Dermis microvascular lymphatic vessel endothelial cell (primary cell): ENCODE measurements at regions not wholly inside any gene's neighbourhood (a gene's known extent, or its start where the extent isn't known, plus 50 kb on each side); places are given as distances from the start of the nearest gene placed in this dataset.

ENCODE experiments used
- DNase-seq, 2 donors: peaks; one replicate each; pipeline versions ENCODE4 v3.0.0 to v3.0.0-alpha.2; 2010; ENCODE audit warnings: low read depth in 2 of 2

DNA sequence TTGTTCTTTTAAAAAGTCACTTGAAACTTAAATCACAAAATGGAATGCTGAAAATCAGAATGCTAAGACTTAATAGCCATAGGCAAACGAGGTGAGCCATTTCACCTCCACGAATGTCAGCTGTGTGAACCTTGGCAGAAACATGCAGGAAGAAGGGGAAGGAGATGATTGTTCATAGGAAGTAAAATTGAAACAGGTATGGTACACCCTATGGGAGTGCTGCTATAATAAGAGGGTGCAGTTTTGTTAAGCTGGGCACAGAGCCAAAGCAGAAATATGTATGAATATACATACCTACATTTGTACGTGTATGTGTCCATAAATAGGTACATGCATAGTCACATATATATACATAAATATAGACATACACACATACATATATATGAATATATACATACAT is 51.0 kb upstream of the SPINK5 start:
- DNase-seq: peak in 1 of 2 donors; percentile 3

DNA sequence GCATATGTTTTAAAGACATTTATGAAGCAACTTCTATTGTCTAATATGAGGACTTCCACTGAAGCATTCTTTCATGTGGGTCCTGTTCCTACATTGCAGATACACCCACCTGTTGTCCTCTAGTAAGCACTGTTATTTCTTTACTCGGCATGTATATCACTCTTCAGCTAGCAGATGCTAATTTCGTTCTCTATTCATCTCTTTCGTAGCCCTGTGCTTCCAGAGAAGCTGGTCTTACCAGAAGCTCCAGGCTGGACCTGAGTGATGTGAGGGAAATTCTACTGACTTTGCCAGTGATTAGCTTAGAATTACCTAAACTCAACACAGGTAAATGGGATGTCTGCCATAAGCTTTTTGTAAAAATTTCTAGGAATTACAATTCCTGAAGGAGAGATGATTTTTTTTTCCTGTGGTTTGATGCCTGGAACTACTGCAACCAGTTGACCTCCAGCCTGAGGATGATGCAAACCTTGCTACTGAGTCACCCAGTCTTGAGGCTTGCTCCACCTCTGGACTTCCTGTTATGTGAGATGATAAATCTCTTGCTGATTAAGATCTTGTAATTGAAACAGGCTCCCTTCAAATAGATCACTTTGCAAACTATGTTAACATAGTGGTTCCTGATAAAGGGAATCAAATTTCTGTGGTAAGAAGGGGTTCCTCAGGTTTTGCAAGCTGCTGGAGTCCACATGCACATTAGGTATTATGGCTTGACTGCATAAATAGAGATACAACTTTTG is 52.2 kb upstream of the SPINK5 start:
- peak in 1 of 2 donors; percentile 53 for DNase-seq

DNA sequence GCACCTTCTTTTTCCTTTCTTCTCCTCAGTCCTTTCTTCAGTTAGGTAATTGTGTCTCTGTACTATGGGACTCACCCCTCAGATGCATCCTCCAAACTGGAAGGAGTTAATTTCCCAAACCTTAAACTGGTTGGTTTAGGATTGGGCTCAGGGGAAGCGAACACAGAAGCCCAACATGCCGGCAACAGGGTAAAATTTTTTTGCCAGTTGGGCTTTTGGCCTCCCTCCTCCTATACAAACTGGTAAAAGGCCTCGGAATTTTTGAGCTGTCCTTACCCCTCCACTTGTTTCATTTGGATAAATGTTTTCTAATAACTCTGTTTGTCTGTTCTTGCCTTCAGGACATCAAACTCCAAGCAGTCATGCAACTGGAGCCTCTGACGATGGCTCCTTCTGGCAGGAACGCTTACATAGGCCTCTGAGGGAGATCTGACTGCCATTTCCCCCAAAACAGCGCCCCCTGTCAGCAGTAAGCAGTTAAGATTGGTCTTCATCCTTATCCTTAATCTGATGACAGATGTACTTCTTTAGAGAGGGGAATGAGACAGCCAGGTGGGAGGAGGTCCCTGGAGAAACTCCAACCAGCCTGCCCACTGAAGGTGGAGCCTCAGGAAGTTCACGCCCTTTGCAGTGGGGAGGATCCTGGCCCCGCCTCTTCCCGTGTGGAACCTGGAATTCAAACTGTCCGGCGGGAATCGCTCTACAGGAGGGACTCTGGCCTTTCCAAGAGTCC is 57.8 kb upstream of the SPINK5 start:
- no peak for DNase-seq

DNA sequence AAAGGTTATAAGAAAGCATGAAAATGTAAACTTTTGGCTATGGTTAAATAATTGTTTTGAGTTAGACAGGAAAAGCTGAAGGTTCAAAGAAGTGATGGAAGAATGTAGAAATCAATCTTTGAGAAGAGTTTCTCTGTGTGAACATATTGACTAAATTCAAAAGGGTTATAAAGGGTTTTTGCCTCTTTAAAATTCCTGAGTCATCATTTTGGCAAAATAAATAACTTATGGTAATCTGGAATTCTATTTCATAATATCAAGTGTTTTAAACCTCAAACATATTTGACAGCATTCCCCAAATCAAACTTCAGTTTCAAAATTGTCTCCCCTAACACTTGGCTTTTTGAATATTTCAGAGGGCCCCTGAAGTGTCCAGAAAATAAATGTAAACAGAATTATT is 60.6 kb upstream of the SPINK5 start:
- no peak for DNase-seq

DNA sequence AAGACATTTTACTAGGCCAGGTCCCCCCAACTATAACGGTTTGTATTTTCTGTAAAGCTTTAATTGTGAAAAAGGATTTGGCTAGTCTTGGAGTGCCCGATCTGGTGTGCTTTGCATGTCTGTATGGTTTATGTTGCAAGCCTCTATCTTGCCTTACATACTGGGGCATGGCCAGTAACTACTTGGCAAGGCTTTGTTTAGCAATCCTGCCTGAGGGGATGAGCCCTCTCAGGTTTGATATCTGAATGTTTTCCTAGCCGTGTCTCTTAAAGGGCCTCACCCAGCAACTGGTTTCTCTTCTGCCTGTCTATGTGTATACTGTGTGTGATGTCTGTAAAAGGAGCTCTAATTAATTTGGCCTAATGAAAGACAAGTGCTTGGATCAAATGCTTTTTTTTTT is 61.3 kb upstream of the SPINK5 start:
- DNase-seq: no peak

DNA sequence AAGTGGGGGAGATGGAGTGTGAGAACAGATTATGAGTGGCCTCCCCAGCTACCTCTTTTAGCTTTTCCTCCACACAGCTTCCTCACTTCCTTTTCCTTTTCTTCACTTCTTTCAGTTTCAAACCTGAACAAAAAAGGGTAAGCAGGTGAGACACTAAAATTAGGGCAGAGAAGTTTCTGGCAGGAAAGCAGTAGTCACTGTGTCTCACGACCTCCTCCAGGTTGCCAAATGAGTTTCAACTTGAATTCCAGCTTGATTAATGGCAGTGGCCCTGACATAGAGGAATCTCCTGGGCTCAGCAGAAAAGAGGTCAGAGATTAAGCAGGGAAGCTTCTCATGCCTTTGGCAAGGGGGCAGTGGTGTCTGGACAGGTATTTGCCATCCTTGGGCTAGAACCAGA is 63.7 kb upstream of the SPINK5 start:
- DNase-seq: no peak

DNA sequence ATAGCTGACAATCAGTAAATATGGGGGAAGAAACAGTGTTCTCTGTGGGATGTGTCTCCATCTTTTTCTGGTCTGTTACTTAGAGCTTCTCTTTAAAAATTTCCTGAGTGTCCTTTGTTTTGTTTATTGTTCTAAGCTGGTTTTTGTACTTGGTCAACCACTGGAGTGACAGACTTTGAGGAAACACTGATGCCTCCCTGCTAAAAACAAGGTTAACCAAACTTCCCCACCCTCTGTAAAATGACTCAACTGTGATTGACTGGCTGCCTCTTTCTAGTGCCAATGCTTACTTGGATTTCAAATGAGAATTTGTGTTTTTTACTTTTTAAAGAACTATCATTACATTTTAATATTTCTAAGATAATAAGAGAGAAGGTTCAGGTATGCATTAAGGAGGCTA is 65.1 kb upstream of the SPINK5 start:
- DNase-seq: no peak

DNA sequence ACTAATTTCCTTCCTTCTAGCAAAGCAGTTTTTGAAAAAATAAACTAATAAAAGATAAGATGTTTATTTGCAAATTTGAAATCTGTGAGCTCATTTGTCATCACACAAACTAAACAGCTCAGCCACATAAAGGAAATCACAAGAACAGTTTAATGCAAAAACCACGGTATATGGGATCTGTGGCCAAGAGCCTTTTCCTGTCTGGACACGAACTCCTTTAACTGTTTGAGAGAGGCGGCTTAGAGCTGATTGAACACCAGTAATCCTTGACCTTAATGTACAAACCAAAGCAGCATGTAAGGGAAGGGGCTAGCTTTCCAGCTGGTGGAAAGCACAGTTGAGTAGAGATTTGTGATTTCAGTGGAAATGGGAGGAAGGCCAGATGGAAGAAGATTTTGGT is 66.3 kb upstream of the SPINK5 start:
- peak in 1 of 2 donors; percentile 14 for DNase-seq

DNA sequence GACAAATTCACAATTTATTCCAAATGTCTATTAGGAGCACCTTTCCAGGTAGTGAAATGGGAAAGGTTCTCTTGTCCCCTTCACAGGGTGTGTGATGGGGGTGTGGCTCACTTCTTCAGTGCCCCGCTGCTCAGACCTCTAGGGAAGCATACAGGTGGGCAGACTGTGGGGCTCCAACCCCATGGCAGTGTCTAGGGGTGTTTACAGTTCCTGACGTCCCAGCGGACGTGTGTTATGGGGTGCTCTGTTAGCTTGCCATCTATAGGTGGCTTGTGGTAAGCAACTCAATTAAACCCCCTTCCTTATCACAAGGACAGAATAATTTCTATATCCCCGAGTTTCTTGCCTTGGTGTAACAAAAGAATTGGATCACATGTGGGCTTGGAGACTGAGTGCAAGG is 67.4 kb upstream of the SPINK5 start:
- DNase-seq: no peak

DNA sequence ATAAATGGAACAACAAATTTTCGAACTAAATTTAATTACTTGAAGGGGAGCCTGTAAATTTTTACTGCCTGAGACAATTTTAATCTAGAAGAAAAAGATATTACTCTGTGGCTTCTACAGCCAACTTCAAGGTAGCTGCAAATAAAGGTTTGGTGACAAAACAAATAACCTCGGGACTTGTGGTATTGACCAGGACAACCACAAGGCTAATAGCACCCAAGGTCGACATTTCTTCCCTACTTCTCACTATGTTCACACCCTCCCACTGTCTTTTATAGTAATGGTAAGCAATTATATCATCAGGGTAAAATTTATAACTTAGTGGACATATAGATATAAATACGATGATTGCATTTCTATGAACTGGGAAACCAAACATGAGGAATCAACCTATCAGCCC is 67.9 kb upstream of the SPINK5 start:
- DNase-seq: no peak

DNA sequence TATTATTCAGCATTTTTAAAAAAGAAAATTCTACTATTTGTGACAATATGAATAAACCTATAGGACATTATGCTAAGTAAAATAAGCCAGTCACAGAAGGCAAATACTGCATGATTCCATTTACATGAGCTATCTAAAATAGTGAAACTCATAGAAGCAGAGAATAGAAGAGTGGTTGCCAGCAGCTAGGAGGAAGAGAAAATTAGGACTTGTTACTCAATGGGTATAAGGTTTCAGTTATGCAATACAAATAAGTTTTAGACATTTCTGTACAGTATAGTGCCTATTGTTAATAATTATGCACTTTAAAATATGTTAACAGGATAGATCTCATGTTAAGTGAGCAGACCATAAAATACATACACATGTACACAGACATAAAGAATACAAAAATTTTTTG is 73.8 kb upstream of the SPINK5 start:
- DNase-seq: no peak

DNA sequence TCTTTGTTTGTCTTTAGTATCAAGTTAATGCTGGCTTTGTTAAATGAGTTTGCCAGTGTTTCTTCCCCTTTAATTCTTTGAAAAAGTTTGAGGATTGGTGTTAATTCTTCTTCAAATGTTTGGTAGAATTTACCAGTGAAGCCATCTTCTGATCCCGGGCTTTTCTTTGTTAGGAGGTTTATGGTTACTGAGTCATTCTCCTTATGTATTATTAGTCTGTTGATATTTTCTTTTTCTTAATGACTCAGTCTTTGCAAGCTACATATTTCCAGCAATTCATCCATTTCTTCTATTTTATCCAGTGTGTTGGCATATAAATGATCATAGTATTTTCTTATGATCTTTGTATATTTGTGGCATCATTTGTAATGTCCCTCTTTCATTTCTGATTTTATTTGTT is 74.5 kb upstream of the SPINK5 start:
- DNase-seq: peak in 1 of 2 donors; percentile 37

DNA sequence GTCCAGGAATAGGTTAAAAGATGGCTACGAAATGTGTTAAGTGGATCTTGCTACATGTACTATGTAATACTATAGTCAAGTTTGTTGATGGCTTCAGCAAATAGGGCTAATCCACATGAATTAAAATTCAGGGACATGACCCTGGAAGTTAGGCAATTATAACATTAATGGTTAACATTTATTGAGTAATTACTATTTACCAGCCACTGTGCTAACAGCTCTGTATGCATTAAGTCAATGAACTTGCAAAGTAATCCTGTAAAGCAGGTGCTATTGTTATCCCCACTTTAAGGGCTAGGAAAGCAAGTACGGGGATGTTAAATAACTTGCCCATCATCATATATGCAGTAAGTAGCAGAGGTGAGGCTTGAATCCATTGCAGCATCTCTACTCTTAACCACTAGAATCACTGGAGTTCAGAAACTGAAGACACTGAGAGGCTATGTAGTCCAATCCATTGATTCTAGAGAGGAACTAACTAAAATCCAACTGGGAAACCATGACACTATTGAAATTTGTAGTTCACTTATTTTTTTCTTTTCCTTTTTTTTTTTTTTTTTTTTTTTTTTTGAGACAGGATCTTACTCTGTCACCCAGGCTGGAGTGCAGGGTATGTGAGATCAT is 77.5 kb upstream of the SPINK5 start:
- DNase-seq: no peak

DNA sequence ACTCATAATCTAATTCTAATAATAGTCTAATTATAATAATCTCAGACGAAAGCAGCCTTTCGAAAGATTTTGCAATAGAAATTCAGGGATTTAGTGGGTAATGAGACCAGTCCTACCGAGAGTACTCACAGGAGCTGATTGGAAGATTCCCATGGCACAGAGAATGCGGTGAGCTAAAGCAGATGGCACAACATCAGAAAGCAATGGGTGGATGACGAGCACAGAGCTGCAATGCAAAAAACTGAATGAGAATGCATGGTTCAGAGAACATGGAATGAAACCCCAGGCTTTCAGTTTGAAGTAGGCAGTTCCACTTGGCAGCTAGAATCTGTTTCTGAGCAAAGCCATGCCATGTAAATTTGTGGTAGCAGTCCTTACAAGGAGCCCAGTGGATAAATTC is 78.2 kb upstream of the SPINK5 start:
- DNase-seq: no peak

DNA sequence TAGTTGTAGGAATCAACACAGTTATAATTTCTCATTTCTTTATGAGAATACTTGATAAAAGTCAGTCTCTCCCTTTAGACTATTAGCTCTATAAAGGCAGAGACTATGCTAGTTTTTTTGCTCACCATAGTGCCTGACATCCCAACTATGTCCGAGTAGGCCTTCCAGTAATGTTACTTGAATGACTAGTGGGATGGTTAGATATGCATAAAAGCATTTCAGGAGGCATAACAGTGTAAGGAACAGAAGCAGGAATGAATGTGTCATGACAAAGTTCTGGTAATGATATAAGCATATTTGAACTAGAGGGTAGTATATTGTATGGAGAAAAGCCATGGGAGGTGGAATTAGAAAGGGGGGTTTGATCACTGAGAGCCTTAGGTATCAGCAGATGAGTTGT is 77.4 kb upstream of the C5orf46 start:
- DNase-seq: no peak

DNA sequence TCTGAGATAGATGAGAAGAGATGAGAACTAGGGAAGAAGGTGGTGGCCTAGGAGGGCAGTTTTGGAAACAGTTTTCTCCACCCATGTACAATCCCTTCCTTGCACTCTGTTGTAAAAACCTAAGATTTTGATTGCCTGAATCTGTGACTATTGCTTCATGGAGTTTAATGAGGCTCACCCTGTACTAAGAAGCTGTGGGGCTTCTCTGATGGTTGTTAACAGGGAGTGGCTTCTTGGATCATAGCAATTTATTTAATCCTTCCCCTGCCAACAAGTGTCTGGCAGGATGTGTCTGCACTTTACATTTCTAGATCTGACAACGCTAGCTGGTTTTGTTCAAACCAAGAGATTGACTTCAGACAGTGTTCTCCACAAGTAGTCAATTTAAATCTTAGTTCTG is 74.7 kb upstream of the C5orf46 start:
- no peak for DNase-seq

DNA sequence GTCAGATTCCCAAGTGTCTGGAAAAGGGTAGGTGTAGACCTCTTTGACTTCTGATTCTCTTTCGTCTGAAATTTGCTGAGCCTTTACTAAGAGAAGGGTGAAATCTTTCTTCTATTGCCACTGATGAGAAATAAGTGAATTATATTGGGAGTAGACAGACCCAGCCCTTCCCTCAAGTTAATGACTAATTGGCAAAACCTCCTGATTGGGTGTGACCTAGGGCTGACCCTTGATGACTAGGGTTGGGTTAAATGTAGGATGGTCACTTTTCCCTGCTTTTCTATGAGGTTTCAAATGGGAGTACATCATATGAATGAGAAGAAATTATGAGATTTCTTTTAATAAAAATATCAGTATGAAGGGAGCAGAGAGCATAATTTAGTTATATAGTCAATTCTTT is 73.4 kb upstream of the C5orf46 start:
- no peak for DNase-seq

DNA sequence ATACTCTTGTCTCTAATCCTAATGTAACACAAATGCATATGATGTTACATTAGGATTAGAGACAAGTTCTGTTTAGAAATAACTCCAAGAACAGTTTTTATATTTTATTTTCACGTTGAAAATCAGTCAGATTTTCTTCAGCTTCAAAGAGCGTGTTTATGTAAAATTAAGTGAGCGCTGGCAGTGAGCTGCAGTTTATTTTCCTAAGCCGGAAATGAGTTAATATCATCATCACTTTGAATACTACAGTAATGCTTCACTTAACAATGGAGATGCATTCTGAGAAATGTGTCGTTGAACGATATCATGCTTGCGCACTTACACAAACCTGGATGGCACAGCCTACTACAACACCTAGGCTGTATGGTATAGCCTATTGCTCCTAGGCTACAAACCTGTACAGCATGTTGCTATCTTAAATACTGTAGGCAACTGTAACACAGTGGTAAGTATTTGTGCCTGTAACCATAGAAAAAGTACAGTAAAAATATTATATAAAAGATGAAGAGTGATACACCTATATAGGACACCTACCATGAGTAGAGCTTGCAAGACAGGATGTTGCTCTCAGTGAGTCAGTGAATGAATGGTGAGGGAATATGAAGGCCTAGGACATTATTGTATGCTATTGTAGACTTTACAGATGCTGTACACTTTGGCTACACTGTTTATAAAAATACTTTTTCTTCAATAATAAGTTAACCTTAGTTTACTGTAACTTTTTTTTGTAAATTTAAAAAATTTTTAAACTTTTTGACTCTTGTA is 65.9 kb upstream of the C5orf46 start:
- DNase-seq: no peak

DNA sequence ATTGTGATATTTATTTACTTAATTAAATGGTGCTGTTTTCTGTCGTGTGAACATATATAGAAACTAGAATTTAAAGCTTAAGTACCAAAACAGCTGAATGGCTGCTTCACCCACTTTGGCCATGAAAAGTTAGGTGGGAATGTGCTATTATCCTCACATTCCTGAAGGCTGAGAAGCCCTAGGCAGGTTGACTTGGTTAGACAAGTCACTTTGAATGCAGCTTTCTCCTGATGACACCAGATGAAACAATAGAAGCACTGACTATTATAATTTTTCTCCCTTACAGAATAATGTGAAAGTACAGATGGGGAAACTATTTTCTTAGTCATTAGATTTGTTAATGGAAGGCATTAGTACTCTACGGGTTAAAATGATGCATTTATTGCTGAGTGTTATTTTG is 65.1 kb upstream of the C5orf46 start:
- DNase-seq: no peak

DNA sequence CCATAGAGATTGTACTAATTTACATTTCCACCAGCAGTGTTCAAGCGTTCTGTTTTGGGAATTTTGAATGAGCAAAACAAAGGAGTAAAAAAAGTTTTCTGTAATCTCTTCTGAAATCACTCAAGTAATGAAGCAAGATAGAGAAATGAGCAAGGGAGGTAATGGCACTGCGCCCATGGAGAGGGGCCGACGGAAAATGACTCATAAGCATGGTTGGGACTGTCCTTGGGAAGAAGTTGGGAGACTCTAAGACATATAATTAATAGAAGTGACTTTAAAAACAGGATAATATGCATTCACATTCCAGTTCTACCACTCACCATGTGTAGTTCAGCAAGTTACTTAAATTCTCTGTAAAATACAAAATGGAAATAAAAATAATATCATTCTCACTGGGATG is 62.5 kb upstream of the C5orf46 start:
- peak in 1 of 2 donors; percentile 58 for DNase-seq

DNA sequence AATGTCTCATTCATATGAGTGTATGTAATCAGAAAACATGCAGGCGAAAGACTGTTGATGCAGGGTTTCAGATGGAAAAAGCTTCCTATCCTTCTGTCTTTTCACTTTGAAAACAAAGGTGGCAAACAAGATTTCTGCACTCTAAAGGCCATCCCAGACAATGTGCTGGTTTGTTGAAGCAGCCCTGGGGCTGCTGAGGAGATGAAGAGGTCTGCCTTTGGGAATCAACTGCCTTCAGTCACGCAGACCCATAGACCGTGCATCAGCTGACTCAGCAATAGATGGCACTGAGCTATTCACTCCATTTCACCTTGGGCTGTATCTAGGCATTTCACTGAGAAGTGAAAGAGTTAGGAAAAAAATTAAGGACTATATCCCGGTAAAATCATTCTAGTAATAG is 60.5 kb upstream of the C5orf46 start:
- no peak for DNase-seq

DNA sequence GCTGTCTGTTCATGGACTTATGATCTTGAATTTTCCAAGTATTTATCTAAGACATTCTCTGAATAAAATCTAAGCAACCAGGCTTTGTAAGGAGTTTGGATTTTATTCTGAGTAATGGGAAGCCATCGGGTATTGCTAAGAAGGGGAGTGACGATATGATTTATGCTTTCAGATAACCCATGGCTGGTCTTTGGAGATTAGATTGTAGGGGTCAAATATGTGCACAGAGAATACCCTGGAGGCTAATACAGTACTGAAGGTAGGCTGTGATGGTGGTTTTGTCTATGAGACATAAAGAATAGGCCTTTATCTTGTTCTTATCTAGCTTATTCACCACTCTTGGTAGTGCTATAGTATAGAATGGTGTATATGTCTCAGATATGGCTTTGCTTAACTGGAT is 60.0 kb upstream of the C5orf46 start:
- no peak for DNase-seq
